Adrenal gland (tissue), 9 donors: ENCODE measurements at regions not wholly inside any gene's neighbourhood (a gene's known extent, or its start where the extent isn't known, plus 50 kb on each side); places are given as distances from the start of the nearest gene placed in this dataset.
A peak's percentile ranks its signal among the peaks of the same experiment; 100 is the strongest.

Experiments
- DNase-seq, 7 donors: peaks; one replicate each; pipeline ENCODE4 v3.0.0-alpha.2; 2019 to 2020
- H3K27ac ChIP-seq, 5 donors: fragments of 200-600 bp; sonication (generic) in 4 of 5; 1 replicate in 3 of 5; 2 replicates in 2 of 5; pipeline versions ENCODE4 v1.5.1 to v1.8.0; 2016 to 2020; ENCODE audit warnings: mild to moderate bottlenecking in 1 of 5
- H3K27me3 ChIP-seq: fragments of 200-600 bp; 2 replicates; pipeline ENCODE4 v1.8.0; 2021
- H3K36me3 ChIP-seq, 2 donors: fragments of 200-600 bp; replicated peaks in 1 of 2; 1 replicate in 1 of 2; 2 replicates in 1 of 2; pipeline versions ENCODE4 v1.5.1 to v1.8.0; 2018 to 2022
- H3K4me1 ChIP-seq, 2 donors: fragments of 200-600 bp; replicated peaks in 1 of 2; 1 replicate in 1 of 2; 2 replicates in 1 of 2; pipeline versions ENCODE4 v1.5.1 to v1.8.0; 2018 to 2021
- H3K4me3 ChIP-seq, 4 donors: fragments of 200-600 bp; sonication (generic) in 3 of 4; one replicate each; pipeline ENCODE4 v1.5.1; 2016 to 2018
- H3K9me3 ChIP-seq, 3 donors: fragments of 200-600 bp; sonication (generic) in 1 of 3; replicated peaks in 1 of 3; 1 replicate in 2 of 3; 2 replicates in 1 of 3; pipeline versions ENCODE4 v1.5.1 to v1.8.0; 2016 to 2021
- CTCF ChIP-seq, 6 experiments: fragments of 450-650 bp in 4 of 6; fragments of 200-600 bp in 2 of 6; sonication (generic) in 1 of 6; IDR thresholded peaks; 1 replicate in 5 of 6; 2 replicates in 1 of 6; pipeline versions ENCODE4 v1.5.1 to v1.8.0; 2016 to 2021; ENCODE audit warnings: antibody characterized with exemption in 6 of 6, mild to moderate bottlenecking in 2 of 6, moderate library complexity in 1 of 6
- POLR2A ChIP-seq, 2 donors: fragments of 450-650 bp; IDR thresholded peaks; one replicate each; pipeline ENCODE4 v1.6.1; 2017; ENCODE audit warnings: antibody characterized with exemption in 2 of 2, mild to moderate bottlenecking in 2 of 2, moderate library complexity in 1 of 2
- WGBS, 4 donors: extraction: QIAGEN DNeasy Blood & Tissue Kit in 2 of 4; methylation state at CpG; one replicate each; pipeline versions ENCODE4 v1.1.5 to v1.1.7; 2013 to 2017; 5-methylcytosine and 5-hydroxymethylcytosine counted together
- intact Hi-C, 2 donors: fragments of 100-400 bp; cut with DNase I; formaldehyde crosslinking; loops; one replicate each; pipeline versions ENCODE4 v1.14.1 to v1.15.0; 2022 to 2023
- donor health status: healthy with polysubstance abuse.
- donor health status: Bipolar disorder and iron deficiency.
- donor health status: DM: yes; HTN: yes; CAD: no.
- donor health status: DM: no; HTN: no; CAD: no.
- donor health status: DM: no; HTN: no; CAD: no.

- Histone ChIP-seq H3K36me3 (no peaks in the 10 kb centered on the region), H3K4me1 (peaks cover 0 to 9% of the 10 kb centered on the region in 2 donors), H3K4me3 (no peak overlapping the region), H3K27me3 (peaks cover 13% of the 10 kb centered on the region), H3K27ac (no peak overlapping the region), H3K9me3 (no peaks in the 10 kb centered on the region)
- intact Hi-C loops: no loop called here
- no peak for DNase-seq
- TF ChIP-seq POLR2A (IDR thresholded peaks at IDR 0.05) (no peak), CTCF (IDR thresholded peaks at IDR 0.05) (no peak)
These were observed 66.9 kb upstream of the WDR17 start for GRCh38 chr4:175998782-175999181.

GRCh38 chr4:175999944-176000343, 65.7 kb upstream of the WDR17 start:
- Histone ChIP-seq H3K9me3 (no peaks in the 10 kb centered on the region), H3K27ac (no peak overlapping the region), H3K36me3 (no peaks in the 10 kb centered on the region), H3K4me1 (peaks cover 0 to 9% of the 10 kb centered on the region in 2 donors), H3K4me3 (no peak overlapping the region), H3K27me3 (peaks cover 13% of the 10 kb centered on the region)
- no peak for TF ChIP-seq POLR2A (IDR thresholded peaks at IDR 0.05)
- TF ChIP-seq CTCF (IDR thresholded peaks at IDR 0.05): no peak
- DNase-seq: no peak
- WGBS, 4 donors: 63 to 76% (median 74%) methylated on average over 2 of the region's 2 CpGs
- intact Hi-C loops: no loop called here

- DNase-seq: peak in 6 of 7 donors; percentile 20 to 55 (median 26)
- no peaks in the 10 kb centered on the region for H3K9me3 ChIP-seq
- no peak for TF ChIP-seq POLR2A (IDR thresholded peaks at IDR 0.05)
- TF ChIP-seq CTCF (IDR thresholded peaks at IDR 0.05): no peak
- WGBS, 4 donors: 2 to 6% (median 3%) methylated on average over 23 to 41 of the region's 41 CpGs
- H3K36me3 ChIP-seq: no peaks in the 10 kb centered on the region
- peak overlapping the region in 2 of 5 donors; percentile 7 to 24 for H3K27ac ChIP-seq
- H3K4me1 ChIP-seq: peaks cover 0 to 9% of the 10 kb centered on the region in 2 donors
- H3K4me3 ChIP-seq: peak overlapping the region in 2 of 4 donors; percentile 26 to 59
- peaks cover 13% of the 10 kb centered on the region for H3K27me3 ChIP-seq
- intact Hi-C loops: no loop called here
These were observed 64.3 kb upstream of the WDR17 start for GRCh38 chr4:176001151-176002006.

GRCh38 chr4:176002007-176002613, 63.5 kb upstream of the WDR17 start:
- peaks cover 13% of the 10 kb centered on the region for H3K27me3 ChIP-seq
- peak overlapping the region in 2 of 4 donors; percentile 26 to 59 for H3K4me3 ChIP-seq
- H3K9me3 ChIP-seq: no peaks in the 10 kb centered on the region
- no peak overlapping the region for H3K27ac ChIP-seq
- H3K4me1 ChIP-seq: peaks cover 0 to 9% of the 10 kb centered on the region in 2 donors
- peak in 6 of 7 donors; percentile 19 to 55 (median 24) for DNase-seq
- intact Hi-C loops: no loop called here
- TF ChIP-seq POLR2A (IDR thresholded peaks at IDR 0.05): no peak
- TF ChIP-seq CTCF (IDR thresholded peaks at IDR 0.05): no peak
- WGBS, 4 donors: 0 to 1% (median 0%) methylated on average over 15 to 44 of the region's 44 CpGs
- H3K36me3 ChIP-seq: no peaks in the 10 kb centered on the region
